GM12873 (cell line): ENCODE measurements at regions not wholly inside any gene's neighbourhood (a gene's known extent, or its start where the extent isn't known, plus 50 kb on each side); places are given as distances from the start of the nearest gene placed in this dataset.

ENCODE experiments used
- CTCF ChIP-seq: IDR thresholded peaks from 2 replicates; pipeline ENCODE4 v1.5.1; 2012; ENCODE audit warnings: low read depth, mild to moderate bottlenecking, moderate library complexity, low read length, control low read depth; ENCODE audit not compliant: insufficient read depth; ENCODE audit errors: missing control alignments

DNA sequence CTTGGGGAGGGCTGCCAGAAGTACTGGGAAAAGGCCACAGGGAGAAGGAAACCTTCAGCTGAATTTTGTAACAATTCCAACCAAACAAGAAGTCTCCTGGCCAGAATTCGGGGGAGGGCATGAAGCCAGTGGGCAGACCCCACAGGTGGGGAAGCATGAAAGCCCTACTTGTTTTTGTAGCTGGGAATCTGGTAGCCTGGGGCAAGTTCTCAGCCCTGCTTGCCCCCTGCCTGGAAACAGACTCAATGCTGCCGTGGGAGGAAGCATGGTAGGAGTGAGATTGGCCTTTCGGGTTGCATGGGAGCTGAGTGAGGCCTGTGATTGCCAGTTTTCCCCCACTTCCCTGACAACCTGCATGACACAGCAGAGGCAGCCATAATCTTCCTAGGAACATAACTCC, 259.2 kb upstream of the RMST start:
- TF ChIP-seq CTCF: no peak

- TF ChIP-seq CTCF: no peak
These were observed 252.6 kb upstream of the RMST start for GRCh38 chr12:97209997-97210396.

- TF ChIP-seq CTCF: no peak
These were observed 251.1 kb upstream of the RMST start for GRCh38 chr12:97211416-97211930.

GRCh38 chr12:97216848-97217247, 245.8 kb upstream of the RMST start:
- TF ChIP-seq CTCF: no peak

DNA sequence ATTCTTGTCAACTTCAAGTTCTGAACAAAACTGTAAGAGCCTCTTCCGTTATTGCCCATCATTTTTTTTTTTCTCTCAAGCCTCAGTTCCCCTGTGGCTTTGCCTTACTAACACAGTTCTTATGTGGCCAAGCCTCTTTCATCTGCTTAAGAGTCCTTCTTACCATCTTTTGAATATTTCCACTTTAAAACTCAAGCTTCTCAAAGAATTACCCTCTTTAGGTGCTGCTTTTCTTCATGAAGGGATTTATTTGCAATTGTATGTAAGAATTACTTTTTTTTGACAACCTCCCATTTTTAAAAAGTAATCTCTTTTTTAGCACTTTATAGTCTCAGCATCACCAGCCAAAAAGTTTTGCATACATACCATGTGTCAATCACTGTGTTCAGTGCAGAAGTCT, 240.2 kb upstream of the RMST start:
- no peak for TF ChIP-seq CTCF

DNA sequence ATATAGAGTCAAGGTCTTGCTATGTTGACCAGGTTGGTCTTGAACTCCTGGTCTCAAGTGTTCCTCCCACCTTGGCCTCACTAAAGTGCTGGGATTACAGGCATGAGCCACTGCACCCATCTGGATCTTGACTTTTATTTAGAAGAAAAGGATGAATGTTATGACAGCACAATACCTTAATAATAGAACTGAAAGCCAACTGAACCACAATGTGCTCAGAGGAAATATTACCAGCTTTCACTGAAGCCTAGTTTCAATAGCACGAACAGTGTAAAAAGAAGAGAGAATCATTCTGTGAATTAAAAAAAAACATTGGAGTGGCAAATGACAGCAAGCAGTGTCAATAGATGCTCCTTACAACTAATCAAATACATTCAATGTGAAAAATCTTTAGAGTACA, 239.2 kb upstream of the RMST start:
- TF ChIP-seq CTCF: no peak

DNA sequence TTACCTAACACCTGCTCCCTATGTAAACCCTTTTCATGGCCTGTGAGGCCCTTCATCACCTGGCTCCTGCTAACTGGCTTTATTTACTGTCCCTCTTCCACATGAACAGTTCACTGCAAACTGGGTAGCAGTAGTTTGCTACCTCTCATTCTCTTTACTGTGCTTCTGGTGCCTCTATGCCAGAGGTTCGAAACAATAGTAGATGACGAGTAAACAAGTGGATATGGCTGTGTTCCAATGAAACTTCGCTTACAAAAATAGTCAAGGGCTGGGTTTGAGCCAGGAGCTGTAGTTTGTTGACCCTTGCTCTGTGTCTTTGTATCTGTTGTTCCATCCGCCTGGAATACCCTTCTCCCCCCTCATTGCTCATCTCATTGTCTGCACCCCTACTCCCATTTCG, 233.6 kb upstream of the RMST start:
- no peak for TF ChIP-seq CTCF
